HG02642 (cell line): ENCODE measurements at regions not wholly inside any gene's neighbourhood (a gene's known extent, or its start where the extent isn't known, plus 50 kb on each side); places are given as distances from the start of the nearest gene placed in this dataset.

Source experiments
- ATAC-seq: cut with Tn5 transposase; IDR thresholded peaks from one replicate; pipeline ENCODE4 v1.9.1; 2021; ENCODE audit warnings: mild to moderate bottlenecking; ENCODE audit not compliant: unreplicated experiment, poor library complexity

DNA sequence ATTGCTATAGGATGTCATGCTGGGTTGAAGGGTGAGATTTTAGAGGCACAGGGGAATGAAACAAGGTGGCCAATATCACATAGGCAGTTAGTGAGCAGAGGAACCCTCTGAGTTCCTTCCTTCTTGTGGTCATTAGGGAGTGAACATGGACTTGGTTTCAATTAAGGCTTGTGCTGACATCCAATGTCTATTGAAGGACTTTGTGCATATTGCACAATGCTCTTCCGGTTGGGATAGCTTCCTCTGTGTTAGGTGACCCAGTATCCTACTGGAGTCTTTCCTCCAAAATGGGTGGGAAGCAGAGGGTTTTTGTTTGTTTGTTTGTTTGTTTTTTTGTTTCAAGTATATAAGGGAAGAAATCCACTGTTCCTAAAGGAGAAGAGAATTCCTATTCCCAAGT, 98.5 kb downstream of the HDGFL1 start:
- ATAC-seq: no peak

DNA sequence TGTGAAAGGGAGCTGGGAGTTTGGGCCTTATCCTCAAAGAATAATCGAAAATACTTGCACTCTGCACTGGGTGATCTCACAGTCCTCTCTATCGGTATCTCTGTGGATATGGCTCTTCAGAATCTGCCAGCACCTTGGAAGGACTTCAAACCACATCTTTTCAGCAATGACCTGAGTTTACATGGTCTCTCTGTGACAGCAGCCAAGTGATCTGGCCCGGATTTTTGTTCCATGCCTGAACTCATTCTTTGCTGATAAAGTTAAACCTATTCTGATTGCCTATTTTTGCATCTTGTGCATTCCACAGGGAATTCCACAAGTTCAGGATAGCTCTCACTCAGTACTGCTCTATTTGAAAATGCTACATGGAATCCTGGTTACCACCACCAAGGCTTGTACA, 98.9 kb downstream of the HDGFL1 start:
- no peak for ATAC-seq

DNA sequence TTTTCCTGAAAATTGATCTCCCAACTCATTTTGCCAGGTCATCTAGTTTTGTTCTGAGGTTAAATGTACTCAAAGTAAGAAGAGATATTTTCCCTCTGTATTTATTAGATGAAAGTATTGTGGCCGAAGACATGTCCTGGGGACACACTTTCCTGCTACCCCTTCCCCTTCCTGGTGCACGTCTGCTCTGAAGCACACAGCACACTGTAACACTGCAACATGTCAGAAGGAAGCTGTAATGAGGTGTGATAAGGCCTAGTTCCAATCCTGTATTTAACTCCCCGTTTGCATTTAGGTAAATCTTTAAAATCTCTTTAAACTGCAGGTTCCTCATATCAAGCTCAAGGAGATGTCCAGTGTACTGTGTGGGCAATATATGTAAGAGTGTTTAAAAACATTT, 99.4 kb downstream of the HDGFL1 start:
- no peak for ATAC-seq

DNA sequence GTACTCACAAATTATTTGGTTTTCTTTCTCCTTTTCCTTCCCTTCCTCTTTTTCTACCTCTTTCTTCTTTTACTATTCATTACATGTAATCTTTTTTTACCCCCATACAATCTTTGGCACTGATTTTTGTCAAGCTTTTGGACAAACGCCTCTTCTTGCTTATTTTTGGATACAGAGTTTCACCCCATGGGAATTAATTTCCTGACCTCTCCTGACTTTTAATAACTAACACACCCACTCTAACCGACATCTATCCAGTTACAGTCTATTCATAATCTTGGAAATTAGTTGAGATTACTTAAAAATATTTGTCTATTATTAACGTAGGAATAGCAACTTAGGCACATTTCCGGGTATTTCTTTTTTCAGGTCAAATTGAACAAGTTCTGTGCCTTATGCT, 101.2 kb downstream of the HDGFL1 start:
- ATAC-seq: no peak

DNA sequence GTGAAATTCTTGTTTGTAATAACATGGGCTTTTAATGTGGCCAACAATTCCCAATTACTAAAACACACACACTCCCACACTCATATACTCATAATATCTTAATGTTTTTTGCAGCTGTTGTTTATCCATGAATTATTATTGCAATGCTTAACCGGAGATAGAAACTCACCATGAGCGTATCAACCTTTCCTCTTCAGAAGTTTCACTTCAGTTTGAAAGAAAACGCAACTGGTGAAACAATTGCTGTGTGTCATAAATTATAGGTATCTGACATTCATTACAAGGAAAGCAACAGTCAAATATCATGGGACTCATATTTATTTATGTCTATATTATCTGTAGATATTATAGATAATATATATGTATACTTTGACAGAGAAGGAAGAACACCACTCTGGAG, 104.1 kb downstream of the HDGFL1 start:
- no peak for ATAC-seq

DNA sequence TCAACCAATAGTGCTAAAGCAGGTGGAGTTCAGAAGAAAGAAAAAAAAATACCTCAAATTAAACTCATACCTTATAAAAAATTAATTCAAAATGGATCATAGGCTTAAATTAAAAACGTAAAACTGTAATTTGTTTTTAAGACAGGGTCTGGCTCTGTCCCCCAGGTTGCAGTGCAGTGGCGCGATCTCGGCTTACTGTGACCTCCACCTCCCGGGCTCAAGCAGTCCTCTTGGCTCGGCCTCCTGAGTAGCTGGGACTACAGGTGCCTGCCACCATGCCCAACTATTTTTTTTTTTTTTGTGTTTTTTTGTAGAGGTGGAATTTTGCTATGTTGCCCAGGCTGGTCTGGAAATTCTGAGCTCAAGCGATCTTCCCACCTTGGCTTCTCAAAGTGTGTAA, 111.6 kb downstream of the HDGFL1 start:
- no peak for ATAC-seq

DNA sequence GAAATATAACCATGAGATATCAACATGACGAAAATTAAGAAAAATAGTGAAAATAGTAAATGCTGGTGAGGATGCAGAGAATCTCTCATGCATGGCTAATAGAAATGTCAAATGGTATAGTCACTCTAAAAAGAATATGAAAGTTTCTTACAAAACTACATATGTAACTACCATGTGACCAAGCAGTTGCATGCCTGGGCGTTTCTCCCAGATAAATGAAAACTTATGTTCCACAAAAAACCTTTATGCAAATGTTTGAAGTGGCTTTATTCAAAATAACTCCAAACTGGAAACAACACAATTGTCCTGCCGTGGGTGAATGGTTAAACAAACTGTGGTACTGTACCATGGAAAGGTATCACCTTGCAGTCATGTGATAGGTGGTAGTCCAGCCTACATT, 112.4 kb downstream of the HDGFL1 start:
- ATAC-seq: no peak

DNA sequence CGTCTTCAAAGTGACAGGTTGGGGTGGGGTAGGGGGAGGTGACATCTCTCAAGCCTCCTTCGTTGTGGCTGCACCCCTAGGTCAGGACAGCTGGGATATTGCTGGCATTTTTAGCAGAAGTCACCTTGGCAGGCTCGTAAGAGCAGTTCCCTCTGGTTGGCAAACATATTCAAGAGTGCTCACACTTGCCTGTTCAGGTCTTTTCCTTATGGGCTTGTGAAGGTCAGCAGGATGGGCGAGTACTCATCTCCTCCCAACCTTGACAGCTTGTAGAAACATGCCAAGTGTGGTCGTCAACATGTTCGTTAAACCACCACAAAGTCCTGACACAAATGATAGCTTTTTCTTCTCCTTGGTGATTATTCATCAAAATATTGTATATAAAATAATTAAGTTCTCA, 113.6 kb downstream of the HDGFL1 start:
- no peak for ATAC-seq

DNA sequence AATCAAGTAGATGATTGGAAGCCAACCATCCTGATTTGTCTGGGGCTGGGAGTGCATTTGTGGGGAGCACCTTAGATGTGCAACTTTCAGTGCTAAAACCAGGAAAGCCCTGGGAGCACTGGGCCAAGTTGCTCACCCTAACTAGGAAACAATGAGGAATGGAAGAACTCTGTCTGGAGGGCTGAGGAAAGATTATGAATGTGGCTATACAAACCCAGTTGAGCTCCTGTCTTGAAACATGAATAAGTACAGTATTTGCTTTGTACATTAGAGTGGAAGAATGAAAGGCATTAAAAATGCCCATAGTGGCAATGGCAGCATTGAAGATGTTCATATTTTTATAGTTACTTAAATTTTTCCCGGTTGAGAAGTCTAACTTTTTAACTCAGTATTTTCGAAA, 121.1 kb downstream of the HDGFL1 start:
- no peak for ATAC-seq

DNA sequence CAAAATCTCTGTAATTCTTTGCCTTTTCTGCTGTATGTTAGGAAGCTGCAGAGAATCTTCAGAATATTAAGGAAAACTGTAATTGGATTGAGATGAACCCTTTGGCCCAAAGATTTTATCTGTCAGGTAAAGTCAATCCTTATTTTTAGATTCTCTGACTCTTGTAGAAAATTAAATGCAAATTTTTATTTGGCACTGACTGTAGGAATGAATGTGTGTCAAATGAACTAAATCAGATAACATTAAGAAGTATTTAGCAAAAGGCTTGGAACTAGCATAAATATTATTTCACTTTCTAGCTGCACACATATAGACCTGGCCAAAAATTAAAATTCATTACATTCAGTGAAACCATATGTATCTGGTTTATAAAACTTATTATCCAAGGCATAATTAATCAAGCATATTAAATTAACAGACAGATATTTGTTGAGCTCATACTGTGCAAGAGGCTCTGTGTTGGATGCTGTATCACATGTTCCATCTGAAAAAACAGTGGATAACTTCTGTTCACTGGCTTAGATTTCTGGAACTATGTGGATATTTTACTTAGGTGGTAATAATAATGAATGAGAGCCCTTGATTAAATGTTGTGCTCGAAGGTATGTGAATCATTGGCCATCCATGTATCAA, 124.8 kb downstream of the HDGFL1 start:
- ATAC-seq: no peak

DNA sequence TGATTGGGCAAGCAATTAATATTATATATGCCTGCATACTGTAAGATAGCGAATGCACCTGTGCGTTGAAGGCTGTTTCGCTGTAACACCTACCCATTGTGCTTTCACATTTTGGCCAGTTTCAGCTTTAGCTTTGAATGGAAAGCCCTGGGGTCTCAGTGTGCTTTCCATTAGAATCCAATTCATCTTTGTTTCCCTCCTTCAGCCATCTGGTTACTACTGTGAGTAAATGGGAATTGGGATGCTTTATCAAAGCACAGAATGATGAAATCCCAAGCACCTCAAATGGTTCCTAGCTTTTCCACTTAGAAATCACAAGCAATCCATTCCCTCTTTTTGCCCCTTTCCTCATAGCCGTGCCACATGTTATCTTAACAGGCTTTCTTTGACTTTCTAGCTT, 127.1 kb downstream of the HDGFL1 start:
- ATAC-seq: no peak

DNA sequence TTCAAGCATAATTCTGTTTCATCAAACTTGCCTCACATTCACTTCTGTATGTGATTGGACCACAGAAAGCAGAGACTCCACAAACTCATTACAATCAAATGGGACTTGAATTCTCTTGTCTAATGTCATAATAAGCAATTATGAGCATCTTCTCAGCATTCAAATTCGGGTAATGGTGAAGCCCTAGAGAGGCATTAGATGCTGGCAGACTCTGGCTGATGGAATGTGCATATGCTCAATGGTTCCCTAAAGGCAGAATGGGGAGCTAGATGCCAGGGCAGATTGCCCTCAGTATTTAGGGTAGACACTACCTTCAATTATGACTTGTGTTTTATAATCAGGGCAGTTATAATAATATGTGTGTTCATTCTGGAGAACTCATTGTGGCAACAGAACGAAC, 127.9 kb downstream of the HDGFL1 start:
- ATAC-seq: no peak

DNA sequence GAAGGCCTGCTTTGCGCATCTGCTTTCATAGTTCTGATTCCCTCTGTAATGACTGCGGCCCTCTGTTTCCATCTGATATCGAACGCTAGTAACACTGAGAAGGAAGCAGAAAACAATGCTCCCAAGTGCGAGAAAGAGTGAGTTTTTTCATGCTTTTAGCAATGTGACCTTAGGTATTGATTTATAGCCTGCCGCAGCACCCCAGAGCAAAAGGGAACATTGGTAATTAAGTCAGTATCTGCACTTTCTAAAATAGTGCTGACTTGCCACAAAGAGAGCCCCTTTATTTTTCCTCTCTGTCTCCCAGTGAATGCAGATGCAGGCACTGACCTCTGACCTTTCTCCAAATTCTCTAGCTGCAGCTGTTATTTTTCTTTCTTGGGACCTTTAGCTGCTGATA, 129.8 kb downstream of the HDGFL1 start:
- ATAC-seq: no peak

DNA sequence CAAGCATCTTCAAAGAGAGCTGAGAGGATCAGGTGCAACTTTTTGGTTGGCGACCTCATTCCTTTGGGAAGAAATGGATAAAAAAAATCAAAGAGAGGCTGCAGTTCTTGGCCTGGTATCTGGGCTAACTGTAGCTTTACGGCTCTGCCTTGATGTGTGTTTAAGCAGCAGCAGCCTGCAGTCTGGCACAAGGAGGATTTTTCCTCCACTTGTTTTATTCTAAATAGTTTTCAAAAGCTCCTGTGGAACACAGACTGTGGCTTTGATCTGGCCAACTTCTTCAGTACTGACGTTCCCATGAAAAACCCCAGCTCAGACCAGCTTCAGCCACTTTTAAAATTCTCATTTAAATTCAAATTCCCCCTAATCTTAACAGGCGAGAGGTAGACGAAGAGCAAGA, 137.3 kb downstream of the HDGFL1 start:
- ATAC-seq: no peak

DNA sequence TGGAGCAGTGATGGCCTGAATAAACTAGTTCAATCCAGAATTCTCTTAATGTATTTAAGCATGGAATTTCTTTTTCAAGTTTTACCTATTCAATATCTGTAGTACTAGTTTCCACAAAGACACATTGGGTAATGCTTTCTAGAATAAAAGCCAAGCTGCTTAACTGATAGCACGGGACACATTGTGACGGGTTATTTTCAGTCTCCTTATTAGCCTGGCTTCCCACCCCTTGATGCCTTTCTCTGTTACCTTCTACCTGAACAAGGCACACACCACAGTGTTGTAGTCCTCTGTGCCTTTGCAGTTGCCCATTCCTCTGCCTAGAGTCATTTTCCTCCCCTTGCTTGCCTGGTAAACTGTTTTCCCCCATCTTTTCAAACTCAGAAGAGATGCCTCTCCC, 139.1 kb downstream of the HDGFL1 start:
- no peak for ATAC-seq

DNA sequence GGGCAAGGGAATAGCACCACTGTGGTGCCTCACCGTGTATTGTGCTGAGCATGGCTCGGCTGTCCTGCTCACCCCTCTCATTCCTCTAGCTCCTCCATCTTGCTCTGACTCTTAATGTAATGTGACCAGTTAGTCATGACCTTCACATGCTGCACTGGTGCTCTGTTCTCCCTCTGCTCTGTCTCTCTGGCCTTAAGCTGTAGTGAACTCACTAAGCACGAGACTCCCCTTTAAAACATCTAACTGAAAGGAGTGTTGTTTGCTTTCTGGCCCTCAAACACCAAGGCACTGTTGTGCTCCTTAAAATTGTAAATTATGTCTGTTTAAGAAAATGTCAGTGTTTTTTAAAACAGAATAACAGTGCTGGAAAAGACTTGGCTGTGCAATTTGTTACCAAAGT, 140.4 kb downstream of the HDGFL1 start:
- no peak for ATAC-seq

DNA sequence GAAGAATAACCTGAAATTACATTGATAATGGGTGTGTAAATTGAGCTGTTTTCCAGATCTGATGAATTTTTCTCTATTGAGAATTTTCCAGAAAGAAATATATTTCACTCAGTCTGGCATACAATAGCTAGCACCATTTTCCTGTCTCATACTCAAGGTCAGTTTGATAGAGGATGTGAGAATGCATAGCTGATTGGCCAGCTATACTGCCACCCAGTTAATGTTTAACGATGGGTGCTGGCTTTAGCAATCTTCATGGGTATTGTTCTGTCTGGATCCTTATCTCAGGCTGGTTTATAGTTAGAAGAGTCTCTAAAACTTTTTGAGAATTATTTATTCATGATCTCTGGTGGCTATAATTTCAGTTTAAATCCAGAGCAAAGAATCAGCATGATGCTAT, 147.4 kb downstream of the HDGFL1 start:
- no peak for ATAC-seq

DNA sequence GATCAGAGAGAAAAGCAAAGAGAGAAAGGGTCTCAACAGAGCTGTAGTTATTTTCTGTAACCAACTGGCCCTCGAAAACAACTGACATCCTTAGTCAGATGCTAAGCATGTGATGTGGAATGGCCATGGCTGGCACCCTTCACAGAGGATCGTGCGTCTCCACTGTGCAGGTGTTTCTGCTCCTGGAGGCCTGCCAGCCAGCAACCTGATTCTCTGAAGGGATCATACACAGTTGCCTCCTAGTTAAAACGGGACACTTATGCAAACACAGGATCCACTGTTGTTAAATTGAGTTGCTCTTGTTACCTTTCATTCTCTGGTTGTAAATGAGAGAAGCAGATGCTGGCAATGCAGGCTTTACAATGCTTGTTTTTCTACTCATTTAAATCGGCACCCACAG, 148.5 kb downstream of the HDGFL1 start:
- no peak for ATAC-seq

DNA sequence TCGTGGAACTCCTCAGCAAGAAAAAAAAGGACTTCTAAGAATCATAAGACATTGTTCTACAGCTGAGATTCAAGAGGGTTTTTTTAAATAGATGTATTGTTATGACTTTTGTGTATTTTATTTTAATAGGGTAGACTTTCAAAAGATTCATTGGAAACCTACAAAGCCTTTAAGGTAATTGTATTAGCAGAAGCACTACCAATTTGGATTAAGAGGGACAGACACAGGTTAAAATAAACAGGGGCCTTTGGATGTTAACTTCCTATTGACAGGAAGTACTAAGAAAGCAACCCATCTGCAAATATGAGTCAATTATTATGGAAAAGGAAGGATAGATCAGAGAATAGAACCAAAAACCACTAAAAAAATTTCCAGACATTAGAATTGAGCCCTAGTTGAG, 153.5 kb downstream of the HDGFL1 start:
- ATAC-seq: no peak

DNA sequence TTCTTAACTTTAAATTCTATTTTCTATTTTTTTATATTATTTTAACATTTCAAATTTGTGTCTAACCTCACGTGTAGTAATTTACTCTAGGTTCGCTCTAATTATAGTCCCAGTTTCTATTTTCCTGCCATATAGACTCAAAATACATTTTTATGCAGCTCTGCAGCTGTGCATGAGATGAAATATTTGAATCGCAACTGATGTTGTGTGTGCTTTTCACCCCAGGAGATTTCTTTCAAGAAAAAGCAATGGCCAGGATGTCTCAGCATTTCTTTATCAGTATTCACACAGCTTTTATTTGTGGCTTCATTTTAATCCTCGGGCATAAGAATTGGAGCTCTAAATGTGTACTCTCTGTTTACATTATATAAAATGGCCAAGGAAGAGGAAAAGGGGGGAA, 157.6 kb downstream of the HDGFL1 start:
- no peak for ATAC-seq

DNA sequence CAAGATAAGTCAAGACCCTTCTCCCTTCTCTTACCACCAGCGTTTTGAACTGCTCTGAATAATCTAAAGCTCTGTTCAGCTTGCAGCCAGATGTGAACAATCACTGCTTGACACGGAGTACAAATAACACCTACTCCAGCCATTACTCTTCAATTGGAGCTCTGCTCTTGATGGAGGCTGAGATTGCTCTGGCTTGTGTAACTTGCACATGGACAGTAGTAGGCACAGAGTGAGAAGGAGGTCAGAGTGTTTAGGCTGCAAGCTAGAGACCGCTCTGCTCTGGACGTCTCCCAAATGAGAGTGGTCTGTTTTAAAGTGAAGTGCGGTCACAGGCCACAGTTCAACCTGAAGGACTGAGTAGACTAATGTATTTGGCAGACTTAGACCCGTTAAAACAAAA, 158.3 kb downstream of the HDGFL1 start:
- ATAC-seq: no peak

DNA sequence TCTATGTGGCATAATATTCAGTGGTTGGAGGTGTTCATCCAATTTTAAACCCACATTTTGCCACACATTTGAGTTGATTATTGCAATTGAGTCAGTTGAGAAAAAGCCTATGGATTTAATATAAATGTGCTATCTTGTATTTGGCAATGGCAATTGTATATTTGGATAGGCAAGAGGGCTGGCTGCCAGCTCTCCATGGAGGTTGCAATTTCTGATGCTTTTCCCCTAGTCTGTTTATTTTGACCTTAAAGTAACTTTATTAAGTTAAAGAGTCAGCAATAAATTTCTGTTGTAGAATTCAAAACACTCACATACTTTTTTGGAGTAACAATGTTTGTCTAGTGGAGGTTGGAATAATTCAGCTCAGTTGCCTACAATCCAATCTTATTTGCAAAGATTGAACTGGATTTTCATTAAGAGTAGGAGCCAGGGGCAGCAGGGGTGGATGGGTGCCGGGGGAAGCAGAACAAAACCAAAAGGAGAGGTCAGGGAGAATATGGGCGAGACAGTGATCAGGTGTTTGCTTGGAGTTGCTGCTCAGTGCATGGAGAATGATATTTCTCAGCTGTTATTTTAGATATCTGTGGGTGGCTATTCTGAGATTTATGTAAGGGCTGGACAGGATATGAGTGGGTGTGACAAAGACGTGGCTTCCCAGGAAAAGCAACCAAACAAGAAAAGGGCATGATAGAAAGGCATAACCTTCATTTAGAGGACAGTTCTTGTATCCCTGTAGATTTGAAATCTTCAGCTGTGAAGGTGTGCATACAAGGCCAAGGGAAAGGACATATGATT, 163.0 kb downstream of the HDGFL1 start:
- no peak for ATAC-seq
